A673 (cell line): ENCODE measurements at regions not wholly inside any gene's neighbourhood (a gene's known extent, or its start where the extent isn't known, plus 50 kb on each side); places are given as distances from the start of the nearest gene placed in this dataset.

Source experiments
- BruUV-seq: library from RNA; stranded (reverse); fragments of 400-500 nt; replicated peaks from 2 replicates; lab custom pipeline; 2021; lab: Mats Ljungman, UMichigan
- CTCF ChIA-PET: fragments of 300-600 bp; sonication (Branson Sonifier 250); formaldehyde crosslinking; loops from one replicate; lab custom pipeline; 2022; ENCODE audit warnings: antibody characterized with exemption; lab: Charles Lee
- POLR2A ChIA-PET: fragments of 300-600 bp; sonication (Branson Sonifier 250); formaldehyde crosslinking; loops from one replicate; lab custom pipeline; 2022; ENCODE audit warnings: antibody characterized with exemption; ENCODE audit not compliant: low non-redundant PET; lab: Charles Lee
- DNase-seq: peaks from one replicate; pipeline ENCODE4 v3.0.0-alpha.2; 2015; ENCODE audit warnings: low spot score
- H3K27ac ChIP-seq: fragments of 200-600 bp; sonication (generic); 2 replicates; pipeline ENCODE4 v1.5.1; 2016; ENCODE audit warnings: mixed run types, low read depth, mild to moderate bottlenecking, mixed read lengths, antibody characterized with exemption, low read length; ENCODE audit not compliant: poor library complexity, severe bottlenecking
- H3K27me3 ChIP-seq: fragments of 200-600 bp; sonication (generic); replicated peaks from 2 replicates; pipeline ENCODE4 v1.6.1; 2017; ENCODE audit warnings: mixed run types, low read depth, mild to moderate bottlenecking, mixed read lengths, antibody characterized with exemption, low read length; ENCODE audit not compliant: insufficient read depth, poor library complexity
- H3K36me3 ChIP-seq: fragments of 200-600 bp; sonication (generic); 2 replicates; pipeline ENCODE4 v1.6.1; 2016; ENCODE audit warnings: mixed run types, mild to moderate bottlenecking, mixed read lengths, antibody characterized with exemption, low read length; ENCODE audit not compliant: insufficient read depth, poor library complexity, severe bottlenecking
- H3K4me1 ChIP-seq: fragments of 200-600 bp; sonication (generic); 2 replicates; pipeline ENCODE4 v1.6.1; 2017; ENCODE audit warnings: mixed run types, mild to moderate bottlenecking, mixed read lengths, antibody characterized with exemption, low read length; ENCODE audit not compliant: insufficient read depth, poor library complexity, severe bottlenecking
- H3K4me3 ChIP-seq: fragments of 200-600 bp; sonication (generic); 2 replicates; pipeline ENCODE4 v1.5.1; 2016; ENCODE audit warnings: low read depth, mixed run types, mild to moderate bottlenecking, mixed read lengths, low read length; ENCODE audit not compliant: poor library complexity, severe bottlenecking
- H3K9me3 ChIP-seq: fragments of 200-600 bp; sonication (generic); 2 replicates; pipeline ENCODE4 v1.6.1; 2016; ENCODE audit warnings: mixed run types, low read depth, mild to moderate bottlenecking, mixed read lengths, antibody characterized with exemption, low read length; ENCODE audit not compliant: poor library complexity, severe bottlenecking
- EZH2 ChIP-seq: fragments of 200-600 bp; sonication (generic); IDR thresholded peaks from 2 replicates; pipeline ENCODE4 v1.6.1; 2017; ENCODE audit warnings: borderline replicate concordance, low read depth, mild to moderate bottlenecking, mixed read lengths, antibody characterized with exemption, low read length; ENCODE audit not compliant: poor library complexity, severe bottlenecking
- intact Hi-C: fragments of 100-400 bp; cut with micrococcal nuclease; formaldehyde crosslinking; loops from one replicate; pipeline ENCODE4 v1.10.0; 2022; ENCODE audit not compliant: unreplicated experiment
- TF ChIP-seq, protein P1 (sequence below): fragments of 300-800, 200-600 bp; sonication (generic); conservative IDR thresholded peaks from 2 replicates; pipeline ENCODE4 v1.5.1; 2017; ENCODE audit warnings: low read depth, mild to moderate bottlenecking, antibody characterized with exemption, low read length, moderate library complexity, mixed read lengths

GRCh38 chrX:118884552-118885138 lies 61.0 kb downstream of the ZCCHC12 start:
- ChIA-PET CTCF (no interaction called here), POLR2A (no interaction called here)
- no peaks in the 10 kb centered on the region for H3K27me3 ChIP-seq
- H3K27ac ChIP-seq: no peak overlapping the region
- DNase-seq: no peak
- no TSS peak for BruUV-seq
- H3K4me1 ChIP-seq: no peaks in the 10 kb centered on the region
- no peaks in the 10 kb centered on the region for H3K36me3 ChIP-seq
- intact Hi-C loops: no loop called here
- no peaks in the 10 kb centered on the region for H3K9me3 ChIP-seq
- TF ChIP-seq, protein P1, sequence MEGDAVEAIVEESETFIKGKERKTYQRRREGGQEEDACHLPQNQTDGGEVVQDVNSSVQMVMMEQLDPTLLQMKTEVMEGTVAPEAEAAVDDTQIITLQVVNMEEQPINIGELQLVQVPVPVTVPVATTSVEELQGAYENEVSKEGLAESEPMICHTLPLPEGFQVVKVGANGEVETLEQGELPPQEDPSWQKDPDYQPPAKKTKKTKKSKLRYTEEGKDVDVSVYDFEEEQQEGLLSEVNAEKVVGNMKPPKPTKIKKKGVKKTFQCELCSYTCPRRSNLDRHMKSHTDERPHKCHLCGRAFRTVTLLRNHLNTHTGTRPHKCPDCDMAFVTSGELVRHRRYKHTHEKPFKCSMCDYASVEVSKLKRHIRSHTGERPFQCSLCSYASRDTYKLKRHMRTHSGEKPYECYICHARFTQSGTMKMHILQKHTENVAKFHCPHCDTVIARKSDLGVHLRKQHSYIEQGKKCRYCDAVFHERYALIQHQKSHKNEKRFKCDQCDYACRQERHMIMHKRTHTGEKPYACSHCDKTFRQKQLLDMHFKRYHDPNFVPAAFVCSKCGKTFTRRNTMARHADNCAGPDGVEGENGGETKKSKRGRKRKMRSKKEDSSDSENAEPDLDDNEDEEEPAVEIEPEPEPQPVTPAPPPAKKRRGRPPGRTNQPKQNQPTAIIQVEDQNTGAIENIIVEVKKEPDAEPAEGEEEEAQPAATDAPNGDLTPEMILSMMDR: no peak
- TF ChIP-seq EZH2: no peak
- H3K4me3 ChIP-seq: no peak overlapping the region

- no peak overlapping the region for H3K4me3 ChIP-seq
- ChIA-PET POLR2A (no interaction called here), CTCF (no interaction called here)
These were observed 70.3 kb downstream of the ZCCHC12 start for GRCh38 chrX:118893923-118894322.

DNA sequence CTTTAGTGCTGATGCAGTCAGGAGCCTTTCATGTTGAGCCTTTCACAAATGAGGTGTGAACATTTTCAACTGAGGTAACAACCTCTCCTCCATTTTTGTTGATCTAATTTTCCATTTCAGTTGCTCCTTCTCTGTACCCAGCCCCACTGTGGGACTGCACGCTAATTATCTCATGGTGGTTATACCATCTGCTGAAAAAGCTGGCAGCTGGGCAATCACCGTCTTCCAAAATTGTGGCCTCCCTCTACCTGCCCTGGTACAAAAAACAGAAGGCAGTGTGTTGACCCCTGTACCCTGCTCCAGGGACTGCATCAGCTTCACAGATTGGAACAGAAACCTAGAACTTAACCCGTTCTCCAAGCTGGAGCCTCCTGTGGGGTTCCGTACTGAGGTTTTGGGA lies 72.4 kb upstream of the LONRF3 start:
- intact Hi-C loops: no loop called here
- H3K4me1 ChIP-seq: no peaks in the 10 kb centered on the region
- no peak overlapping the region for H3K4me3 ChIP-seq
- no peak overlapping the region for H3K27ac ChIP-seq
- ChIA-PET CTCF (interaction anchor here (0.5 kb wide), 1 partner anchor 57 kb away, joined by 4 read pairs; no protein-coding TSS in a partner anchor), POLR2A (no interaction called here)
- no peaks in the 10 kb centered on the region for H3K36me3 ChIP-seq
- no peaks in the 10 kb centered on the region for H3K9me3 ChIP-seq
- no TSS peak for BruUV-seq
- no peak for DNase-seq
- no peaks in the 10 kb centered on the region for H3K27me3 ChIP-seq
- TF ChIP-seq, protein P1: no peak
- no peak for TF ChIP-seq EZH2

More at GRCh38 chrX:118893923-118894322, 70.3 kb downstream of the ZCCHC12 start:
- Histone ChIP-seq H3K27me3 (no peaks in the 10 kb centered on the region), H3K9me3 (no peaks in the 10 kb centered on the region), H3K4me1 (no peaks in the 10 kb centered on the region), H3K27ac (no peak overlapping the region), H3K36me3 (no peaks in the 10 kb centered on the region)
- BruUV-seq: no TSS peak
- DNase-seq: no peak
- intact Hi-C loops: no loop called here
- no peak for TF ChIP-seq EZH2
- TF ChIP-seq, protein P1: no peak
